K562 (cell line): ENCODE measurements at regions not wholly inside any gene's neighbourhood (a gene's known extent, or its start where the extent isn't known, plus 50 kb on each side); places are given as distances from the start of the nearest gene placed in this dataset.
A peak's percentile ranks its signal among the peaks of the same experiment; 100 is the strongest.

ENCODE experiments used
- ATAC-seq: fragments of 200-7000 bp; cut with Tn5 transposase; 3 replicates; pipeline ENCODE4 v1.9.1; 2020; ENCODE audit warnings: moderate library complexity
- BruUV-seq: library from RNA; stranded (reverse); fragments of 400-500 nt; replicated peaks from 2 replicates; lab custom pipeline; 2021; lab: Mats Ljungman, UMichigan
- CTCF ChIA-PET: fragments of 300-600 bp; formaldehyde crosslinking; extraction: SDS; loops from one replicate; lab custom pipeline; 2021; ENCODE audit warnings: low intra/inter-chr PET ratio; lab: Yijun Ruan, JAX
- POLR2A ChIA-PET: fragments of 300-600, 350-650 bp; sonication (Branson Sonifier 250); formaldehyde crosslinking; extraction: SDS; loops from one replicate; lab custom pipeline; 2021; ENCODE audit warnings: antibody characterized with exemption, inconsistent platforms; lab: Yijun Ruan, JAX
- DNase-seq, 4 experiments: peaks; one replicate each; pipeline versions ENCODE4 v3.0.0 to v3.0.0-alpha.2; 2011 to 2018; ENCODE audit warnings: low spot score in 3 of 4, mixed read lengths in 3 of 4; ENCODE audit errors: extremely low read depth in 1 of 4
- FAIRE-seq: peaks from 2 replicates; lab custom pipeline; 2011; peaks lifted over from hg19 to GRCh38; lab: Jason Lieb, UNC
- H2AFZ ChIP-seq: 2 replicates; pipeline ENCODE4 v1.6.0; 2011; ENCODE audit warnings: low read depth, low read length, control low read depth, inconsistent platforms
- H3K27ac ChIP-seq: fragments of 200-600 bp; 3 replicates; pipeline ENCODE4 v1.8.0; 2011; ENCODE audit warnings: low read depth, mild to moderate bottlenecking, control low read depth, inconsistent platforms, low read length, moderate library complexity, mixed read lengths; ENCODE audit errors: extremely low read depth
- H3K27me3 ChIP-seq, 2 experiments: fragments of 300-600 bp in 1 of 2; 2 replicates in 1 of 2; 3 replicates in 1 of 2; pipeline versions ENCODE4 v1.6.0 to v1.8.0; 2011; ENCODE audit warnings: inconsistent platforms in 2 of 2, low read length in 2 of 2, mild to moderate bottlenecking in 1 of 2, mixed read lengths in 1 of 2, moderate library complexity in 1 of 2; ENCODE audit not compliant: control insufficient read depth in 2 of 2, insufficient read depth in 2 of 2
- H3K36me3 ChIP-seq: fragments of 300-600 bp; 3 replicates; pipeline ENCODE4 v1.8.0; 2011; ENCODE audit warnings: mild to moderate bottlenecking, low read length, inconsistent platforms; ENCODE audit not compliant: control insufficient read depth, insufficient read depth
- H3K4me1 ChIP-seq, 2 experiments: fragments of 200-600 bp in 1 of 2; replicated peaks in 1 of 2; 2 replicates in 1 of 2; 3 replicates in 1 of 2; pipeline versions ENCODE4 v1.5.1 to v1.8.0; 2011; ENCODE audit warnings: inconsistent platforms in 2 of 2, low read length in 2 of 2, mild to moderate bottlenecking in 1 of 2, mixed read lengths in 1 of 2, moderate library complexity in 1 of 2; ENCODE audit not compliant: control insufficient read depth in 2 of 2, insufficient read depth in 2 of 2
- H3K4me2 ChIP-seq: 2 replicates; pipeline ENCODE4 v1.6.1; 2011; ENCODE audit warnings: low read length, control low read depth, inconsistent platforms, mixed read lengths; ENCODE audit not compliant: insufficient read depth
- H3K4me3 ChIP-seq: fragments of 200-600 bp; sonication (generic), shearing (Covaris generic); 2 replicates; pipeline ENCODE4 v1.5.1; 2016; ENCODE audit warnings: control low read depth, inconsistent platforms
- H3K79me2 ChIP-seq: fragments of 200-600 bp; 3 replicates; pipeline ENCODE4 v1.8.0; 2011; ENCODE audit warnings: low read length, inconsistent platforms; ENCODE audit not compliant: control insufficient read depth, insufficient read depth
- H3K9ac ChIP-seq, 2 experiments: 2 replicates each; pipeline versions ENCODE4 v1.6.0 to v1.6.1; 2011; ENCODE audit warnings: low read depth in 2 of 2, low read length in 2 of 2, control low read depth in 1 of 2, inconsistent platforms in 1 of 2, mild to moderate bottlenecking in 1 of 2, mixed read lengths in 1 of 2; ENCODE audit not compliant: insufficient read depth in 1 of 2
- H3K9me1 ChIP-seq: one replicate; pipeline ENCODE4 v1.6.0; 2011; ENCODE audit warnings: inconsistent platforms, mild to moderate bottlenecking, low read length, moderate library complexity; ENCODE audit not compliant: control insufficient read depth, insufficient read depth
- H3K9me3 ChIP-seq: replicated peaks from 2 replicates; pipeline ENCODE4 v1.5.1; 2011; ENCODE audit warnings: low read depth, low read length, inconsistent platforms; ENCODE audit not compliant: control insufficient read depth, insufficient read depth
- H4K20me1 ChIP-seq: replicated peaks from 2 replicates; pipeline ENCODE4 v1.6.1; 2011; ENCODE audit warnings: low read length, inconsistent platforms, mixed read lengths; ENCODE audit not compliant: control insufficient read depth, insufficient read depth
- BCL6 ChIP-seq: fragments of 250-450 bp; sonication (Bioruptor Pico); IDR thresholded peaks from 2 replicates; pipeline ENCODE4 v1.4.0; 2020
- CREM ChIP-seq: IDR thresholded peaks from 2 replicates; pipeline ENCODE4 v1.6.1; 2014; ENCODE audit warnings: antibody characterized with exemption, low read depth
- EGR1 ChIP-seq: fragments of 450-650 bp; conservative IDR thresholded peaks from 2 replicates; pipeline ENCODE4 v1.6.1; 2017; ENCODE audit warnings: mild to moderate bottlenecking
- FOXJ2 ChIP-seq: fragments of 200-800 bp; sonication (Bioruptor generic); IDR thresholded peaks from 2 replicates; pipeline ENCODE4 v1.6.1; 2016; ENCODE audit warnings: missing genetic modification characterization, missing compliant biosample characterization
- NCOA4 ChIP-seq: fragments of 450-650 bp; IDR thresholded peaks from 2 replicates; pipeline ENCODE4 v1.6.1; 2018; ENCODE audit warnings: mild to moderate bottlenecking; ENCODE audit not compliant: partially characterized antibody
- POLR2AphosphoS2 ChIP-seq: IDR thresholded peaks from 2 replicates; pipeline ENCODE4 v1.6.1; 2012; ENCODE audit warnings: low read length, improper control_type of control experiment
- SPI1 ChIP-seq: IDR thresholded peaks from 2 replicates; pipeline ENCODE4 v1.6.1; 2011; ENCODE audit warnings: low read depth, low read length, control low read depth, borderline replicate concordance
- ZKSCAN8 ChIP-seq: fragments of 200-800 bp; sonication (Bioruptor generic); IDR thresholded peaks from 2 replicates; pipeline ENCODE4 v1.6.1; 2016; ENCODE audit warnings: missing genetic modification characterization, missing compliant biosample characterization
- ZNF655 ChIP-seq: fragments of 250-450 bp; sonication (Bioruptor Pico); IDR thresholded peaks from 2 replicates; pipeline ENCODE4 v1.5.0; 2021
- WGBS: fragments of 100-300 bp; shearing (Covaris generic); methylation state at CpG from one replicate; pipeline ENCODE4 v1.1.6; 2016; ENCODE audit warnings: low coverage, mixed read lengths; ENCODE audit not compliant: insufficient coverage; ENCODE audit errors: missing lambda C conversion rate; 5-methylcytosine and 5-hydroxymethylcytosine counted together
- in situ Hi-C: fragments of 300-500 bp; cut with MboI; formaldehyde crosslinking; loops from 4 replicates; pipeline ENCODE4 v1.15.0; 2018; ENCODE audit warnings: inconsistent platforms, mixed read lengths
- intact Hi-C: fragments of 100-400 bp; cut with micrococcal nuclease; formaldehyde crosslinking; loops from 2 replicates; pipeline ENCODE4 v1.14.2; 2022
- TF ChIP-seq, protein P1 (sequence below): fragments of 250-450 bp; sonication (Bioruptor Pico); IDR thresholded peaks from 2 replicates; pipeline ENCODE4 v1.8.0; 2021; ENCODE audit warnings: moderate library complexity, mild to moderate bottlenecking, inconsistent platforms
- TF ChIP-seq, protein P2 (sequence below): IDR thresholded peaks from 3 replicates; pipeline ENCODE4 v1.6.1; 2011; ENCODE audit warnings: borderline replicate concordance, mild to moderate bottlenecking; ENCODE audit not compliant: insufficient read length, insufficient read depth

- ChIA-PET POLR2A (interaction anchor here (1.1 kb wide), 1 partner anchor 94 kb away, joined by 3 read pairs; no protein-coding TSS in a partner anchor), CTCF (no interaction called here)
- Histone ChIP-seq H3K4me3 (no peak overlapping the region), H3K9ac (no peak overlapping the region), H3K4me1 (no peaks in the 10 kb centered on the region), H3K27ac (no peak overlapping the region), H4K20me1 (no peaks in the 10 kb centered on the region), H3K27me3 (peaks cover under 1 to 2% of the 10 kb centered on the region in 2 experiments; a peak in 2 of 5 replicates), H3K4me2 (no peak overlapping the region), H3K79me2 (no peaks in the 10 kb centered on the region), H3K36me3 (no peaks in the 10 kb centered on the region), H3K9me3 (no peaks in the 10 kb centered on the region), H2AFZ (no peak overlapping the region), H3K9me1 (no peaks in the 10 kb centered on the region)
- TF ChIP-seq SPI1 (0 out of 2 replicates have a peak, but pooled peaks have one; percentile 20), NCOA4 (no peak)
- TF ChIP-seq, protein P1, sequence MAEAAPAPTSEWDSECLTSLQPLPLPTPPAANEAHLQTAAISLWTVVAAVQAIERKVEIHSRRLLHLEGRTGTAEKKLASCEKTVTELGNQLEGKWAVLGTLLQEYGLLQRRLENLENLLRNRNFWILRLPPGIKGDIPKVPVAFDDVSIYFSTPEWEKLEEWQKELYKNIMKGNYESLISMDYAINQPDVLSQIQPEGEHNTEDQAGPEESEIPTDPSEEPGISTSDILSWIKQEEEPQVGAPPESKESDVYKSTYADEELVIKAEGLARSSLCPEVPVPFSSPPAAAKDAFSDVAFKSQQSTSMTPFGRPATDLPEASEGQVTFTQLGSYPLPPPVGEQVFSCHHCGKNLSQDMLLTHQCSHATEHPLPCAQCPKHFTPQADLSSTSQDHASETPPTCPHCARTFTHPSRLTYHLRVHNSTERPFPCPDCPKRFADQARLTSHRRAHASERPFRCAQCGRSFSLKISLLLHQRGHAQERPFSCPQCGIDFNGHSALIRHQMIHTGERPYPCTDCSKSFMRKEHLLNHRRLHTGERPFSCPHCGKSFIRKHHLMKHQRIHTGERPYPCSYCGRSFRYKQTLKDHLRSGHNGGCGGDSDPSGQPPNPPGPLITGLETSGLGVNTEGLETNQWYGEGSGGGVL (CRISPR knock-in tag): no peak
- FAIRE-seq (peak; percentile 40), DNase-seq (no peak), ATAC-seq (no peak)
- BruUV-seq: no TSS peak
- in situ Hi-C loops: loop anchor here (5.0 kb wide), 1 partner anchor 48 kb away; no protein-coding TSS in a partner anchor
- intact Hi-C loops: no loop called here
Measured at GRCh38 chr4:186939766-186940165, 216.1 kb upstream of the FAT1 start.

GRCh38 chr4:186940476-186940875, 216.8 kb upstream of the FAT1 start:
- peaks cover 3 to 7% of the 10 kb centered on the region in 2 experiments; a peak in 2 of 5 replicates for H3K27me3 ChIP-seq
- H3K4me3 ChIP-seq: no peak overlapping the region
- ATAC-seq (no peak), DNase-seq (no peak), FAIRE-seq (no peak)
- H2AFZ ChIP-seq: no peak overlapping the region
- no peak overlapping the region for H3K27ac ChIP-seq
- H3K9ac ChIP-seq: no peak overlapping the region
- H3K4me1 ChIP-seq: no peaks in the 10 kb centered on the region
- WGBS: 19% methylated on average over 2 of the region's 2 CpGs
- no peaks in the 10 kb centered on the region for H3K9me1 ChIP-seq
- ChIA-PET POLR2A (interaction anchor here (1.1 kb wide), 1 partner anchor 95 kb away, joined by 3 read pairs; no protein-coding TSS in a partner anchor), CTCF (no interaction called here)
- no peaks in the 10 kb centered on the region for H4K20me1 ChIP-seq
- H3K79me2 ChIP-seq: no peaks in the 10 kb centered on the region
- H3K9me3 ChIP-seq: no peaks in the 10 kb centered on the region
- H3K4me2 ChIP-seq: no peak overlapping the region
- no peaks in the 10 kb centered on the region for H3K36me3 ChIP-seq
- no TSS peak for BruUV-seq
- in situ Hi-C loops (loop anchor here (5.0 kb wide), 1 partner anchor 47 kb away; no protein-coding TSS in a partner anchor), intact Hi-C loops (no loop called here)
- TF ChIP-seq, protein P2, sequence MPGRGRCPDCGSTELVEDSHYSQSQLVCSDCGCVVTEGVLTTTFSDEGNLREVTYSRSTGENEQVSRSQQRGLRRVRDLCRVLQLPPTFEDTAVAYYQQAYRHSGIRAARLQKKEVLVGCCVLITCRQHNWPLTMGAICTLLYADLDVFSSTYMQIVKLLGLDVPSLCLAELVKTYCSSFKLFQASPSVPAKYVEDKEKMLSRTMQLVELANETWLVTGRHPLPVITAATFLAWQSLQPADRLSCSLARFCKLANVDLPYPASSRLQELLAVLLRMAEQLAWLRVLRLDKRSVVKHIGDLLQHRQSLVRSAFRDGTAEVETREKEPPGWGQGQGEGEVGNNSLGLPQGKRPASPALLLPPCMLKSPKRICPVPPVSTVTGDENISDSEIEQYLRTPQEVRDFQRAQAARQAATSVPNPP: no peak
- TF ChIP-seq ZKSCAN8 (CRISPR knock-in tag) (no peak), ZNF655 (no peak), EGR1 (no peak), CREM (no peak), BCL6 (no peak), FOXJ2 (tag) (no peak), POLR2AphosphoS2 (no peak)
